Progenitor cell of endocrine pancreas (in vitro differentiated cells): ENCODE measurements at regions not wholly inside any gene's neighbourhood (a gene's known extent, or its start where the extent isn't known, plus 50 kb on each side); places are given as distances from the start of the nearest gene placed in this dataset.

Experiments used
- DNase-seq: peaks from one replicate; pipeline ENCODE4 v3.0.0; 2021; ENCODE audit warnings: low spot score; ENCODE audit not compliant: unreplicated experiment
- H3K27ac Mint-ChIP-seq: 2 replicates; pipeline ENCODE4 v1.8.0; 2021; ENCODE audit warnings: mild to moderate bottlenecking, moderate library complexity, mixed read lengths
- H3K27me3 Mint-ChIP-seq: 2 replicates; pipeline ENCODE4 v1.8.0; 2021; ENCODE audit warnings: mixed read lengths
- H3K36me3 Mint-ChIP-seq: 2 replicates; pipeline ENCODE4 v1.8.0; 2022; ENCODE audit warnings: mixed read lengths; ENCODE audit not compliant: insufficient read depth
- H3K4me1 Mint-ChIP-seq: 2 replicates; pipeline ENCODE4 v1.8.0; 2021; ENCODE audit warnings: low read depth, mixed read lengths
- H3K4me3 Mint-ChIP-seq: 2 replicates; pipeline ENCODE4 v1.8.0; 2021; ENCODE audit warnings: low read depth, mild to moderate bottlenecking, moderate library complexity, mixed read lengths
- H3K9me3 Mint-ChIP-seq: 2 replicates; pipeline ENCODE4 v1.8.0; 2021; ENCODE audit warnings: low read depth, mixed read lengths
- CTCF ChIP-seq: fragments of 200-600 bp; sonication (generic); IDR thresholded peaks from one replicate; pipeline ENCODE4 v1.5.0; 2021; ENCODE audit warnings: antibody characterized with exemption, mild to moderate bottlenecking; ENCODE audit not compliant: unreplicated experiment

GRCh38 chr9:86604741-86605140, 250.5 kb upstream of the TUT7 start:
- Mint-ChIP-seq H3K4me1 (peaks cover 15% of the 10 kb centered on the region), H3K27me3 (no peaks in the 10 kb centered on the region), H3K36me3 (no peaks in the 10 kb centered on the region), H3K9me3 (no peaks in the 10 kb centered on the region), H3K4me3 (no peak overlapping the region), H3K27ac (no peak overlapping the region)
- no peak for DNase-seq
- no peak for TF ChIP-seq CTCF

GRCh38 chr9:86602715-86603114, 248.5 kb upstream of the TUT7 start:
- Mint-ChIP-seq H3K27me3 (no peaks in the 10 kb centered on the region), H3K4me3 (no peak overlapping the region), H3K27ac (no peak overlapping the region), H3K36me3 (no peaks in the 10 kb centered on the region), H3K9me3 (no peaks in the 10 kb centered on the region), H3K4me1 (peaks cover 24% of the 10 kb centered on the region)
- TF ChIP-seq CTCF, result no peak
- no peak for DNase-seq

- DNase-seq, result no peak
- H3K36me3 Mint-ChIP-seq, result no peaks in the 10 kb centered on the region
- no peak for TF ChIP-seq CTCF
- no peaks in the 10 kb centered on the region for H3K9me3 Mint-ChIP-seq
- no peak overlapping the region for H3K4me3 Mint-ChIP-seq
- peaks cover 24% of the 10 kb centered on the region for H3K4me1 Mint-ChIP-seq
- H3K27me3 Mint-ChIP-seq, result no peaks in the 10 kb centered on the region
- H3K27ac Mint-ChIP-seq, result peak overlapping the region; percentile 15
Measured at GRCh38 chr9:86601697-86602096, 247.5 kb upstream of the TUT7 start.

DNA sequence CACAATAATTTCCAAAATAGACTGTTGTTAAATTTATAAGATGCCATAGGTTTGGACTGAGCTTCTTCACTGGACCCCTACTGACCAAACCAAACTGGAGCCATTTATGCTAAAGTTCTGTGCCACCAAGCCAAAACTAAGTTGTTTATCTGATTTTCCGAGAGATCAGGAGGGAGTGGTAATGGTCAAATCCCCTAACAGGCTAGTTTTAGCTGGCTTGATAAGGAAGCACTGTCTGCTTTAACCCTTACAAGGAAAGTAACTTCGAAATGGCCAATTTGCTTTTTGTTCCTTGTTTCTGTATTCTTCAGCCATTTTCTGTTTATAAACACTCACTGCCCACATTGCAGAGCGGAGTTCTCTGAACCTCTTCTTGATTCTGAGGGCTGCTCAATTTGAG, 246.8 kb upstream of the TUT7 start:
- Mint-ChIP-seq H3K4me1 (peaks cover 24% of the 10 kb centered on the region), H3K27me3 (no peaks in the 10 kb centered on the region), H3K36me3 (no peaks in the 10 kb centered on the region), H3K9me3 (peaks cover 4% of the 10 kb centered on the region), H3K4me3 (no peak overlapping the region), H3K27ac (no peak overlapping the region)
- no peak for DNase-seq
- no peak for TF ChIP-seq CTCF

DNA sequence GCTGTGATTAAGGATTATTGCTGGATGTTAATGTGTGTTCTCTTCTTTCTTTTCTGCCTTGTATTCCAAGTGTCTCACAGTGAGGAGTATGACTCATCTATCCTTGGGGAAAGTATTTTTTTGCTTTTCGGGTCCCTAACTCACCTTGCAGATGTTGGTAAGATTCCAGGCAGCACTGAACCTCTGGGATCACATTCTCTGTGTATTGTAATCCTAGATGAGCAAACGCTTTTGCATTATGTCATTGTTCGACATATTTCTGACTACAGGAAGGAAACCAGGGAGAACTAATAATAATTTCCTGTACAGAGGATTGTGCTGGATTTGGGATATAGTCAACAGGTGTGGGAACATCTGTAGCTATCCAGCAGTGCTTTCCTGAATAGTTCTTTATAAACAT, 246.1 kb upstream of the TUT7 start:
- no peak for DNase-seq
- H3K4me1 Mint-ChIP-seq, result peaks cover 24% of the 10 kb centered on the region
- TF ChIP-seq CTCF, result no peak
- peaks cover 4% of the 10 kb centered on the region for H3K9me3 Mint-ChIP-seq
- H3K27me3 Mint-ChIP-seq, result no peaks in the 10 kb centered on the region
- H3K27ac Mint-ChIP-seq, result no peak overlapping the region
- H3K4me3 Mint-ChIP-seq, result no peak overlapping the region
- no peaks in the 10 kb centered on the region for H3K36me3 Mint-ChIP-seq
